HCT116 (cell line): ENCODE measurements at regions not wholly inside any gene's neighbourhood (a gene's known extent, or its start where the extent isn't known, plus 50 kb on each side); places are given as distances from the start of the nearest gene placed in this dataset.

Source experiments
- CEBPB ChIP-seq: IDR thresholded peaks from 2 replicates; pipeline ENCODE4 v1.6.1; 2012; ENCODE audit warnings: low read depth
- CTCF ChIP-seq, 3 experiments: fragments of 200-600 bp in 1 of 3; sonication (generic) in 1 of 3; IDR thresholded peaks in 2 of 3; conservative IDR thresholded peaks in 1 of 3; 2 replicates each; pipeline ENCODE4 v1.5.1; 2012 to 2017; ENCODE audit warnings: low read depth in 2 of 3, low read length in 2 of 3, antibody characterized with exemption in 1 of 3, borderline replicate concordance in 1 of 3, control low read depth in 1 of 3, mild to moderate bottlenecking in 1 of 3, mixed read lengths in 1 of 3, mixed run types in 1 of 3, moderate library complexity in 1 of 3; ENCODE audit not compliant: insufficient read depth in 1 of 3
- ELF1 ChIP-seq: IDR thresholded peaks from 2 replicates; pipeline ENCODE4 v1.6.1; 2012; ENCODE audit warnings: low read depth, borderline replicate concordance
- EZH2 ChIP-seq: fragments of 200-600 bp; sonication (generic); IDR thresholded peaks from 2 replicates; pipeline ENCODE4 v1.6.1; 2017; ENCODE audit warnings: antibody characterized with exemption, mixed run types
- MAX ChIP-seq: IDR thresholded peaks from 2 replicates; pipeline ENCODE4 v1.6.1; 2012
- POLR2A ChIP-seq: IDR thresholded peaks from 2 replicates; pipeline ENCODE4 v1.7.0; 2011; ENCODE audit warnings: borderline replicate concordance; ENCODE audit not compliant: insufficient read depth, insufficient read length; ENCODE audit errors: extremely low read depth
- POLR2AphosphoS5 ChIP-seq: IDR thresholded peaks from 2 replicates; pipeline ENCODE4 v1.6.1; 2011; ENCODE audit warnings: mild to moderate bottlenecking, low read depth, low read length, moderate library complexity
- RAD21 ChIP-seq: IDR thresholded peaks from 2 replicates; pipeline ENCODE4 v1.6.1; 2012; ENCODE audit warnings: low read depth, mild to moderate bottlenecking
- REST ChIP-seq: IDR thresholded peaks from 2 replicates; pipeline ENCODE4 v1.6.1; 2012; ENCODE audit warnings: low read depth
- TCF7L2 ChIP-seq: IDR thresholded peaks from 2 replicates; pipeline ENCODE4 v1.7.0; 2011; ENCODE audit warnings: borderline replicate concordance, inconsistent platforms; ENCODE audit not compliant: insufficient read depth, insufficient read length; ENCODE audit errors: extremely low read depth

- TF ChIP-seq POLR2A (no peak), CTCF (IDR thresholded peaks at IDR 0.05 in 2 of 3, conservative IDR thresholded peaks at IDR 0.05 in 1 of 3; ENCODE audit: borderline replicate concordance in 1 of 3, insufficient read depth in 1 of 3, low read depth in 2 of 3, low read length in 2 of 3) (no peak), EZH2 (no peak), CEBPB (no peak), MAX (no peak), TCF7L2 (no peak), REST (no peak), ELF1 (no peak), RAD21 (no peak), POLR2AphosphoS5 (no peak)
Measured at GRCh38 chr21:27220416-27220815, 253.5 kb upstream of the ADAMTS5 start.
